NCI-H2029 (cell line): ENCODE measurements at regions not wholly inside any gene's neighbourhood (a gene's known extent, or its start where the extent isn't known, plus 50 kb on each side); places are given as distances from the start of the nearest gene placed in this dataset.

Experiments used
- DNase-seq: peaks from one replicate; lab custom pipeline; 2025; lab: John Stamatoyannopoulos, UW

DNA sequence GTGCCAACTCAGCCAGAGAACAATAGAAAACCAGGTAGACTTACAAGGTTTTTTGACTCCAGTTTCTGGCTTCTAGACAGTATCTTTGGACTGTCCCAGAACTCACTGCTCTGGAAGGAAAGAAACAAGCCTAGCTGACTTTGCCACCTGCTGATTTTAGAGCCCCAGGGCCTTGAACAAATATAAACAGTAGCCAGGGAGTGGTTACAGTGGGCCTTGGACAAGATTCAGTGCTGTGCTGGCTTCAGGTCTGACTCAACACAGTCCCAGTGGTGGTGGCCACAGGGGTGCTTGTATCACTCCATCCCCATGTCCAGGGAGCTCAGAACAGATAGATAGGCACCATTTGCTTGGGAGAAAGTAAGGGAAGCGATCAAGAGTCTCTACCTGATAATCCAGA lies 694.1 kb upstream of the ADGRL3 start:
- no peak for DNase-seq

DNA sequence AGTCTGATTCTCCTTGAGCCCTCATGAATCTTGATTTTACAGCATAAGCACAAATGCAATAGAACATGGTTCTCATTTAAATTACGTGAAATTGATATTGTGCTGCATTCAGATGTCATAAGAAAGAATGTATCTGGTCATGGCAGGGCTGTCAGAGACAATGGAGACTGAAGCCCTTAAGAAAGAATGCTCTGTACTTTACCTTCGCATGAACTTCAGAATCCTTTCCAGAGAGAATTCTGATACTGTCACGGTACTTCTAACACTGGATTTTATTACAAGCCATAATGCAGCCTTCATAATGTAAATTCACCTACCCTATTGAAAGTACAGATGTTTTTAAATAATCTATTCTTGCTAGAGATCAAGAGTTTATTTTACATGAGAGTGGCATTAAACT lies 677.9 kb upstream of the ADGRL3 start:
- no peak for DNase-seq

DNA sequence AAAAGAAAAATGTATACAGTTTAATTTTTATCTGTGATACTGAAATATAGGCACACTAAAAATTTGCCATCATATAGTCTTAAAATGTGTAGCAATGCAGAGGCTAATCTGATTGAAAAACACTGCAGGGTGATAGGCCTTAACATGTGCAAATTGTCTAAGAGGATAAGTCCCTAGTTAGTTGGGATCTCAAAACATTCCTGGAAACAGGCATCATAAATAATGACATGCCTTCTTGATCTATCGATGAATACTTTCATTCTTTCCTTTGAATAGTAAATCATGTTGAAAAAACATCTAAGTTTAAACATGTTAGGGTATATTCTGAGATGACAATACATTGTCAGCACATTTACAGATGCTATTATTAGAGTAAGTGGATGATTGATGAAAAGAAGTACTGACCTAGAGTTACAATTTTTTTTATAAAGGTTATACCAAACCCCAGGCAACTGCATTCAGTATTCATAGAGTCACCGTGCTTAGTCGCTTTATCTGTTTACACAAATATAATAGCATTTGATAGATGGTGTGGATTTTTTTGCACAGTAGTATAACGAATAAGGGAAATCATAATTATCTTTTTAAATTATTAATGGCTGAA lies 668.2 kb upstream of the ADGRL3 start:
- DNase-seq: no peak

DNA sequence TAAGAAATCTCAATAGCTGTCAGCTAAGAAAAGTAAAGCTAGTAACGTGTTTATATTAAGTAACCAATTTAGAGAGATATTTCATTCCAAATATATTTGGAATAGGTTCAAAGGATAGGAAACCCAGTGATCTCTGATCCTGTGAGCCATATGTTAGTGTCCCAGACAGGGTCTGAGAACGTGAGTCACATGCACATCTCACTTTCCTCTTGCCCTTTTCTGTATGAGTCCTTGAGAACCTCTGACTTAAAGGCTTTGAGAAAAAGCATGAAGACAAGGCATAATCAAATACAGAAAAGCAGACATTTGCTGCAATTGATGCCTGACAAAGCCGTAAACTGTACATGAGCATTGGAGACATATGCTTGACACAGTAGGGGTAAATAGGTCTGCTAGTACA lies 655.1 kb upstream of the ADGRL3 start:
- DNase-seq: no peak

DNA sequence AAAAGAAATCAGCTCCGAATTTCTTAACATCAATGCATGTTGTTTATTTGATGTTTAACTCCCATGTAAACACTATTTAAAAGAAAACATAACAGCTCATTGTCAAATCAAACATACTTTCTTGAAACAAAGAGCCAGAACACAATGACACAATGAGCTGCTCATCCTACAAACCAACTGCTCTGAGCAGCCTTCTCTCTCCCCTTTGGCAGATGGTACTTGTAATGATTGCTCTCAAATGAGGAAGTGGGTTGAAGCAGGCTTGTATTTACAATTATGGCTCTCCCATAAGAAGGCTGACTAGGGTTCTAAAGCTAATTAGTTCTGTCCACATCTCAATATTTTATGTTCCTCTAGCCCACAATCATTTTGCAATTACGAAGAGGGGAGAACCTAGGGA lies 637.8 kb upstream of the ADGRL3 start:
- DNase-seq: no peak

DNA sequence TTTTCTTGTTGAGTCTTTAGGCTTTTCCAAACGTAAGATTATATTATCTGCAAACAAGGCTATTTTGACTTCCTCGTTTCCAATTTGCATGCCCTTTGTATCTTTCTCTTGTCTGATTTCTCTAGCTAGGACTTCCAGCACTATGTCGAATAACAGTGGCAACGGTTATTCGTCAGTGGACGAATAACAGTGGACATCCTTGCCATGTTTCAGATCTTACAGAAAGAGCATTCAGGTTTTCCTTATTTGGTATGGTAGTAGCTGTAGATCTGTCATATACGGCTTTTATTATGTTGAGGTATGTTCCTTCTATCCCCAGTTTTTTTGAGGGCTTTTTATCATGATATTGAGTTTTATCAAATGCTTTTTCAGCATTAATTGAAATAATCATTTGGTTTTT lies 634.6 kb upstream of the ADGRL3 start:
- no peak for DNase-seq

DNA sequence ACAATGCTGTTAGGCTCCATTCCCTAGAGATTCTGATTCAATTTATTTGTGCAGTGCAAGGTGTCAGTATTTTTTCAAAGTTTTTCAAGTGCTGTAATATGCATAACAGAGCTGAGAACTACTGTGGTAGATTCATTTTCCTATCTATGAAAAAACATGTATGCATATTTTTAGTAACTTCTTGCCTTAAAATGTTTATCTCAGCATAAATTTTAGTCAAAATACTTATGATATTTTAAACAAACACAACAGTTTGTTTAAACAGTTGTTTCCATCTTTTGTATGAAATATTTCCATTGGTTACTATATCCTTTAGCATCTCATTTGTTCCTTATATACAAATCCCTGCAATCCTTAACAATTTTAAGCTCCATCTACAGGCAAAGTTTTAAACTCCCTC lies 624.8 kb upstream of the ADGRL3 start:
- no peak for DNase-seq

DNA sequence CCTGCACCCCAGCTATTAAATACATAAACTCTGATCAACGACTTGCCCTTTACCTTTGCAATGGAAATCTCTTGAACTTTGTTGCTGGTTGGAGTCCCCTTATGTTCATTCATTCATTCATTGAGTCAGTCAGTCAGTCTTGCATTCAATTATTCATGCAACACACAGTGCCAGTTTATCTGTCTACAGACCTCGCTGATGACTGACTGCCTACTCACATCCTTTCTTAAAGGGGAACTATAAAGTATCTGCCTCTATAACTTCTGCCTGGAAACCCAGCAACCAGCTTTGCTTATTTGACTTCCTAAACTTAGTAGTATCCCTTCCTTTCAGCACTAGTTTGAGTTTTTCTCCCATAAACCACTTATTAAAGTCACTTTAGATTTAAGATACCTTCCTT lies 620.8 kb upstream of the ADGRL3 start:
- DNase-seq: no peak

DNA sequence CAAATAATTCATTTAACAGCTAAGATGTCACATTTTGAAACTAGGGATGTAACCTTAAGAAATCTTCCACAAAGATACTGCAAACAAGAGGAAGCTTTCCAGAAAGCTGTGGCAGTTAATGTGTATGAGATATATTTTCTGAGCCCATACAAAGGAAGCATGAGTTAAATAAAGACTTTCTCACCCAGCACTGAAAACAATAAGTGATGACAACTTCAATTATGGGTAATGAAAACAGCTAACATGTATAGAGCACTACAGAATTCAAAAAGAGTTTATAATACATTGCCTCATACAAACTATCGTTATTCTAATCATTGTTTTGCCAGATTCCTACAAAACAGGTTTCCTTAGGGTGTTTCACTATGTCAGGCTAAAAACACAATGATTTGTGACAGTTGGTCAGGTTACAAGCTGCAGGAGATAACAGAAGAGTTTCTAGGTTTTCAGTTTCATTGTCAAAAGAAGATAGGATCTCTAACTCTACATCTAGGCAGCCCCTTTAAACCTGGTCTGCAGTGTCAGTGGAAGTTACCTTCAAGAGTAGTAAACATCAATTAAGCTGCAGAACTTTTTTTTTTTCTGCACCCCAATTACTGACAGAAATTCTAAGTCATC lies 618.1 kb upstream of the ADGRL3 start:
- no peak for DNase-seq

DNA sequence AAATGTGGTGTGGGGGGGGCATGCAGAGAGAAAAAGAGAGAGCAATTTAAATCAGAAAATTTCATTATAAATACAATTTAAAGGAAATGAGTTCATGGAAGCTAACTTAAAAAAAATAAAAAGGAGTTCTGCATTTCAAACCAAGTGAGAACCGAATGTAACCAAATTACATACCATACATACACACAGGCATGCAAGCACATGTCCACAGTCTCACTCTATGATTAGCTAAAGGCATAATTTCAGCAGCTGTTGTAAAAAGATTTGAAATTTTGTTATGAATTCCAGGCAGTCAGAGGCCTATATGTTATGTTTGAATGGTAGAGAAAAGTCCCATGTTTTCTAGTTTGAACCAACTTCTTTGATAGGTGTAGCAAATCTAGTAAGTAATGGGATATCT lies 611.6 kb upstream of the ADGRL3 start:
- no peak for DNase-seq

DNA sequence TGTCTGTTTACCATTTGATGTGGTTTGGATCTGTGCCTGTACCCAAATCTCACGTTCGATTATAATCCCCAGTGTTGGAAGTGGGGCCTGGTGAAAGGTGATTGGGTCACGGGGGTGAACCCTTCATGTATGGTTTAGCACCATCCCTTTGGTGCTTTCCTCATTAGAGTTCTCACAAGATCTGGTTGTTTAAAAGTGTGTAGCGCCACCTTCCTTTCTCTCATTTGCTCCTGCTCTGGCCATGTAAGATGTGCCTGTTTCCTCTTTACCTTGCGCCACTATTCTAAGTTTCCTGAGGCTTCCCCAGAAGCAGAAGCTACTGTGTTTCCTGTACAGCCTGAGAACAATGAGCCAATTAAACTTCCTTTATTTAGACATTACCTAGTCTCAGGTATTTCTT lies 610.7 kb upstream of the ADGRL3 start:
- DNase-seq: no peak

DNA sequence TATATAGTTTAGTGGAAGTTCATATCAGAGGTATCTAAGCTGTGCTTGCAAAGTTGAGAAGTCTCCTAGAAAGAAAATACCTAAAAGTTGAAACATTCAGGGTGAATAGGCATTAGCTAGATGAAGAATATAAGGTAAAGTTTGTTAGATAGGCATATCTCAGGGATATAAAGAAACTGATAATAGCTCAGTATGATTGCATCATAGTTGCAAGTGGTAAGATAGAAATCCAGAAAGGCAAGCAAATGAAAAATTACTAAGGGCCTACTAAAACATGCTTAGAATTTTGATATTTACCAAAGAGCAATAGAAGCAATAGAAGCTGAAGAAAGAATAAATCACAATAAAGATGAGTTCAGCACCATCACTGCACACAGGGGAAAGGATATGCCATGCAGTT lies 610.0 kb upstream of the ADGRL3 start:
- no peak for DNase-seq

DNA sequence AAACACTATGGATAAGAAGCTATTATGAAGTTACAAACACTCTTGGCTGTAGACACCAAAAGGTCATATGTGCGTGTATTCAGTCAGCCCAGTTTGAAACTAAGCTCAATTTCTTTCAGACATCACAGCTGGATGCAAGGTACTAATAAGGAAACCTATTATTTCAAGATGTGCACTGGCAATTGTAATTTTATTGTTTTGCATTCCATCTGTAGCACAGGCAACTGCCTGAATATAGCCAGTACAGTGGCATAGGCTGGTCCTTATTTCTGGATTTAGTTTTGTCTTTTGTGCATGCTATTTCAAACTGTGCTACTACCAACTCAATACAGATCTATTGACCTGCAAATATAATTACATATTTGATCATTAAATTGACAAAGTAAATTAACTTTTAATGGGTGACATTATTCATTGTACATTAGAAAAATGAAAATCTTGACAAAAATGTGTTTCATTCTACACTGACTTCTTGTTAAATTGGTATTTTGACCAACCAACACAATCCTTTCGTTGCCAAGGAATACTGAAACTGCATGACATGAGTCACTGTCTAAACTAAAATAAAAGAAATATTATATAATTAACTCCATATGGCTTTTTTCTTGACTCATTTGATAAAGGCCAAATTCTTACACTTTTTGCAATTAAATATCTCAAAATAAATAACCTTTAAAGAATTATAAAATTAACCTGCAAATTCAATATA lies 594.3 kb upstream of the ADGRL3 start:
- no peak for DNase-seq

DNA sequence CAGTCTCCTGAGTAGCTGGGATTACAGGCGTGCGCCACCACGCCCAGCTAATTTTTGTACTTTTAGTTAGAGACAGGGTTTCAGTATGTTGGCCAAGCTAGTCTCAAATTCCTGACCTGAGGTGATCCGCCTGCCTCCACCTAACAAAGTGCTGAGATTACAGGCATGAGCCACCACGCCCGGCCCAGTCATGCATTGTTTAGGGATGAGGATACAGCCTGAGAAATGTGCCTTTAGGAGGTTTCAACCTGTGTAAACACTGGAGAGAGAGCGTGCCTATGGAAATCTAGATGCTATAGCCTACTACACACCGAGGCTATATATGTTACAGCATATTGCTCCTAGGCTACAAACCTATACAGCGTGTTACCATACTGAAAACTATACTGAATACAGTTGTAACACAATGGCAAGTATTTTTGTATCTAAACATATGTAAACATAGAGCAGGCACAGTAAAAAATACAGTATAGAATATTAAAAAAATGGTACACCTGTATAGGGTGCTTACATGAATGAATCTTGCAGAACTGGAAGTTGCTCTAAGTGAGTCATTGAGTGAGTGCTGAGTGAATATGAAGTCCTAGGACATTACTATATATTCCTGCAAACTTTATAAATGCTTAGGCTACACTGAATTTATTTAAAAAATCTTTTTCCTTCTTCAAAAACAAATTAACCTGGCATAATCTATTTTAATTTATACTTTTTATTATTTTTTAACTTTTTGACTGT lies 588.2 kb upstream of the ADGRL3 start:
- no peak for DNase-seq

DNA sequence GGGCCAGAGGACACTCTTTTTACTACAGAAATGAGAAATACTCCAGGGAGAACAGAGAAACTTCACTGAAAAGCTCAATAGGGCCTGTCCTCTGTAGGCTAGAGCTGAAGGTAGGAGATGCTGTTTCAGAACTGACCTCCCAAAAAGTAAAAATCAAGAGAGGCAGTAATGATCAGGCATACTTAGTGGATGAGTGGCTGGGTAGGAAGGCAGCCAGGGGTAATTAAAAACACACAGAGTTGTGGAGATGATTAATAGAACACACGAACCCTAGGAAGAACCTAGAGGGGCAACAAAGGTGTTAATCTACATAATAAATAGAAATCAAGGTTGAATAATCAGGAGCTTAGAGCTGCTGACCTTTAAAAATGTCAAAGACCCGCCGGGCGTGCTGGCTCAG lies 582.4 kb upstream of the ADGRL3 start:
- no peak for DNase-seq

DNA sequence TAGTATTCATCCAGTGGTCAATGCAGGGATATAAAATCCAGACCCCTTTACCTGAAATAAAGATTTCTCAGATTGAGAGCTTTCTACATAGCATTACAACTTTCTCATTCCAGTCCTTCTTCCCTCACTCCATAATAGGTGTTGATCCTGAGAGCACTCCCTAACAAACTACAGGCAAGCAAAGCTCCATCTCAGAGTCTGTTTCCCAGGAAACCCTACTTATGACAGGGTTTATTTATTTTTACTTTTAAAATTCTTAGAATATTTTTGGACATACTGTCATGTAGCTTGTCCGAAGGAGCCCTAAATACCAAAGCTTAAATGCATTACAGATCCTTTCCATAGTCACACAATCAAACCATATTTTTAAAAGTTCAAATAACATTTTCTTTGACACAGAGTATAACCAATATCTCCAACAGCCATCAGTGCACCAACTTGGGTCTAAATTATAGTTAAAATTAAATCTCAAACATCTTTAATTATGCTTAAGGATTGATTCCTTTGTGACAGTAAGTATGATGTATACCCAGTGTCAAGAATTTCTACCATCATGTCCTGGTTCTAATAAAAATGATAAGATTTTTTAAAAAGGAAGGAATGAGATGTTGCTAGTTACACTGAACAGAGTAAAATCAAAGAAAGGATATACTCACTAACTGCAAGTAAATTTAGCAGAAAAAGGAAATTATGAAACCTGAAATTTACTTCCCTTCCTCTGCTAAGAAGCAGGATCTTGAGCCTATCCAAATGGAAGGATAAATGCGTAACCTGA lies 580.4 kb upstream of the ADGRL3 start:
- DNase-seq: no peak

DNA sequence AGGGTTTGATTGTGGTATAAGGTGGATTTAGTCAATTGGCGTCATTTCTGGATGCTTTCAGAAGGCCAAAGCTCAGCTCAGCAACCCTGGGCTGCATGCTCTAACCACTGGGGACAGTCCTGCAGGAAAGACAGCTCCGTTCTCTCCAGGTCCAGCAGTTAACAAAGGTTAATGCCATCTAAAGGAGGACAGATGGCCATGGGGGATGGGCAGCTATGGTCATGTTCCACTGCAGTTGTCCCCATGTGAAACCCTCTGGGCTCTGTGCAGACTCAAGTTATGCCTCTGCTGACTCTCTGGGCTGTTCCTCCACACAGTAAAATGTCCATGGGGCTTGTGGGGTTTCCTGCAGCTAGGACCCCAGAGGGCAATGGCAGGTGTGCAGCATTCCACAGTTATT lies 562.1 kb upstream of the ADGRL3 start:
- DNase-seq: no peak

DNA sequence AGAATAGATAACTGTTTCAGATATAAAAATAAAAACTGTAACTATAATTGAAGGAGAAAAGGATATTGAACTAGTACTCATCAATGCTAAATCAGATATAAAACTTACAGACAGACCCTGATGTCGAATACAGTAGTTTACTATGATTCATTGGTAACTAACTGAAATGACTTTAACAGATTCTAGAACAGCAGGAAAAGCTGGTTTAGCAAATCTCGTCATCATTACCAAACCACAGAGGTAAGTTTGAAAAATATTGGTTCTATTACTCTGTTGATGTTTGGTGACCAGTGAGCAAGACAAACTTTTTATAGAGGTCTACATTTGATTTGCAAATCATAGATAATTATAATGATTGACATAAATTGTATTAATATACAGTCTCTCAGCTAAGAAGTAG lies 551.4 kb upstream of the ADGRL3 start:
- DNase-seq: no peak

DNA sequence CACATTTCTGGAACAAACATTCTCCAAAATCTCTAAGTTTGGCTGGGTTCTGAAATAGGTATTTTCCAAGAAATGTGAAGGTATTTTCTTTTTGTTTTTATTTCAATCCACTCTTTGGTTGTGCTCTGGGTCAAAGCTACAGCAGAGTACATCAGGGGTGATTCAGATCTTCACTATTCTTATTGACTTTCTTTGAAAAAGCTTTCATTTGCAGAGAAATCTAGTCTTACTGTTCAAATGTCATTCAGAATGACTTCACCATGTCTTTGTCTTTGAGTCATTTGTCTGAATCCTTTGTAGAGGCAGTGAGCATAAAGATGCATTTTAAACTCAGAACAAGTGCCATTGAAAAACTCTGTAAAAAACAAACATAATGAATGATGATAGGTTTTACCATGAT lies 547.2 kb upstream of the ADGRL3 start:
- no peak for DNase-seq

DNA sequence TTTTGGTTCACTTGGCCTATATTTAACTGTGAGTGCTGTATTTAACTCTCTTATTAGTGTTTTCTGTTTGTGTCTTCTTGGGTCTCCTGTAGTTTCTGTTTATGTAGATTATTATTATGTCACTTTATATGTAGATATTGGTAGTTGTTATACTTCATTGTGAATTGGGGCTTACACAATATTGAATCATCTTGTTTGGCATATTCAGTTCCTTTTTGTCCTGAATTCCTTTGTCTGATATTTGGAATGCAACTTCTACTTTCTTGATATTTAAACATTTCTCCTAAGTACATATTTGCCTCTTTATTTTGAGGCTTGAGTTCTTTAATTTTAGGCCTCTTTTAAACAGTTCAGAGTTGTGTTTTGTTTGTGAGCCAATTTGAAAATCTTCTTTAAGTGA lies 544.8 kb upstream of the ADGRL3 start:
- DNase-seq: no peak

DNA sequence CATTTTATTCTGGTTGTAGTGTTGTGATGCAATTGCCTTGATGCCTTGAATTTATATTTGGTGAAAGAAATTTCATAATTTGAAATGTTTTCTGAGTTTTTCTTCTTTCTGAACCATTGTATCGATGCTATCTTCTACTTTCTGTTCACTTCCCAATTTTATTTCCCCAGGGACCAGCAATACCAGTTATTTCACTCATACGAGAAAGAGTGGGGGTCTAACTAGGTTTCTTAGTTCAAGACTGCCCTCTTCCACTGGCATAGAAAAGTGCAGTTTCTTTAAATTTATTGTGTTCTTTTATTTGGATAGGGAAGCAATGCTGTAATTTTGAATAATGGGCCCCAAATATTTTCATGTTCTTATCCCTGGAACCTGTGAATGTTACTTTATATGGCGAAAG lies 544.0 kb upstream of the ADGRL3 start:
- DNase-seq: no peak

DNA sequence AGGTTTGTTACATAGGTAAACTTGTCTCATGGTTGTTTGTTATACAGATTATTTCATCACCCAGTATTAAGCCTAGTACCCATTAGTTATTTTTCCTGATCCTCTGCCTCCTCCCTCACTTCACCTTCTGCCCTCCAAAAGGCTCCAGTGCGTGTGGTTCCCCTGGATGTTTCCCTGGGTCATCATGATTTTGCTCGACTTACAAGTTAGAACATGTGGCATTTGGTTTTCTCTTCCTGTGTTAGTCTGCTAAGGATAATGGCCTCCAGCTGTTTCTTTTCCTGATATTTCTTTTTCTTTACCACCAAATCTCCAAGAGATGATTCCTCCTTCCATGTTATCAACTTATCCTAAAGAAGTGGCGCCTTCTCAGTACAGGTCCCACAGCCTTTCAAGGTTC lies 543.1 kb upstream of the ADGRL3 start:
- no peak for DNase-seq
